Epithelial cell of esophagus (primary cell): ENCODE measurements at regions not wholly inside any gene's neighbourhood (a gene's known extent, or its start where the extent isn't known, plus 50 kb on each side); places are given as distances from the start of the nearest gene placed in this dataset.

ENCODE experiments used
- DNase-seq: peaks from one replicate; pipeline ENCODE4 v3.0.0; 2010; ENCODE audit warnings: low read depth
- H3K4me3 ChIP-seq: 2 replicates; pipeline ENCODE4 v1.5.1; 2011; ENCODE audit warnings: mild to moderate bottlenecking, low read length, control low read depth
- TF ChIP-seq, protein P1 (sequence below): IDR thresholded peaks from 2 replicates; pipeline ENCODE4 v1.5.1; 2011; ENCODE audit warnings: low read depth, mild to moderate bottlenecking, low read length, control low read depth, inconsistent platforms; ENCODE audit not compliant: insufficient read depth; ENCODE audit errors: missing control alignments

- H3K4me3 ChIP-seq, result no peak overlapping the region
- DNase-seq, result peak; percentile 48
- TF ChIP-seq, protein P1, sequence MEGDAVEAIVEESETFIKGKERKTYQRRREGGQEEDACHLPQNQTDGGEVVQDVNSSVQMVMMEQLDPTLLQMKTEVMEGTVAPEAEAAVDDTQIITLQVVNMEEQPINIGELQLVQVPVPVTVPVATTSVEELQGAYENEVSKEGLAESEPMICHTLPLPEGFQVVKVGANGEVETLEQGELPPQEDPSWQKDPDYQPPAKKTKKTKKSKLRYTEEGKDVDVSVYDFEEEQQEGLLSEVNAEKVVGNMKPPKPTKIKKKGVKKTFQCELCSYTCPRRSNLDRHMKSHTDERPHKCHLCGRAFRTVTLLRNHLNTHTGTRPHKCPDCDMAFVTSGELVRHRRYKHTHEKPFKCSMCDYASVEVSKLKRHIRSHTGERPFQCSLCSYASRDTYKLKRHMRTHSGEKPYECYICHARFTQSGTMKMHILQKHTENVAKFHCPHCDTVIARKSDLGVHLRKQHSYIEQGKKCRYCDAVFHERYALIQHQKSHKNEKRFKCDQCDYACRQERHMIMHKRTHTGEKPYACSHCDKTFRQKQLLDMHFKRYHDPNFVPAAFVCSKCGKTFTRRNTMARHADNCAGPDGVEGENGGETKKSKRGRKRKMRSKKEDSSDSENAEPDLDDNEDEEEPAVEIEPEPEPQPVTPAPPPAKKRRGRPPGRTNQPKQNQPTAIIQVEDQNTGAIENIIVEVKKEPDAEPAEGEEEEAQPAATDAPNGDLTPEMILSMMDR, result no peak
Measured at GRCh38 chr10:107834706-107835105, 670.2 kb upstream of the SORCS1 start.

- TF ChIP-seq, protein P1, result no peak
- DNase-seq, result no peak
- H3K4me3 ChIP-seq, result no peak overlapping the region
Measured at GRCh38 chr10:107831772-107832171, 667.3 kb upstream of the SORCS1 start.

DNA sequence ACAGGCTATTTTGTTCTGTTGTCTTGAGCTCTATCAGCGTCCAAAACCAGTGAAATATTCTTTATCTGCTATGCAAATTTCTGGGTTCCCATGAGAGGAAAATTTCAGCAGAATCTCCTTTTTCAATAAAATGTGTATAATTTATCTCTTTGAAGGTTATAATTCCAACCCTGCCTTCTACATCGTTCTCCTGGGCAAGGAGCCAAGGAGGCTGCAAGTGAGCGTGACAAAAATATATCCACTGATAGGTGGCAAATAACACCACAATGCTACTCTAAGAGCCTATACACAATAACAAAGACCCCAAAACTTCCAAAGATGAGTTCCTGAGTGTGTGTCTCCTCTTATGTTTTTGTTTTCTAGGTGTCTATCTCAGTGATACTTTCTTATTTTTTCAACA, 664.7 kb upstream of the SORCS1 start:
- TF ChIP-seq, protein P1, result no peak
- no peak overlapping the region for H3K4me3 ChIP-seq

GRCh38 chr10:107826171-107826570, 661.7 kb upstream of the SORCS1 start:
- no peak for DNase-seq
- TF ChIP-seq, protein P1, result no peak
- no peak overlapping the region for H3K4me3 ChIP-seq

More for the DNA sequence above, 664.7 kb upstream of the SORCS1 start:
- no peak for DNase-seq

GRCh38 chr10:107814865-107815487, 650.5 kb upstream of the SORCS1 start:
- peak; percentile 77 for DNase-seq
- H3K4me3 ChIP-seq, result no peak overlapping the region
- TF ChIP-seq, protein P1, result peak; percentile 93

- no peak for DNase-seq
- no peak overlapping the region for H3K4me3 ChIP-seq
- TF ChIP-seq, protein P1, result no peak
Measured at GRCh38 chr10:107813451-107814162, 649.1 kb upstream of the SORCS1 start.
